ENCODE measurements at regions not wholly inside any gene's neighbourhood (a gene's known extent, or its start where the extent isn't known, plus 50 kb on each side); places are given as distances from the start of the nearest gene placed in this dataset.
A peak's percentile ranks its signal among the peaks of the same experiment; 100 is the strongest.
"Not testable (repeated sequence)": the region's sequence is repeated elsewhere in the genome, so short reads cannot be mapped to it uniquely, and the experiment has no call there.

DNA sequence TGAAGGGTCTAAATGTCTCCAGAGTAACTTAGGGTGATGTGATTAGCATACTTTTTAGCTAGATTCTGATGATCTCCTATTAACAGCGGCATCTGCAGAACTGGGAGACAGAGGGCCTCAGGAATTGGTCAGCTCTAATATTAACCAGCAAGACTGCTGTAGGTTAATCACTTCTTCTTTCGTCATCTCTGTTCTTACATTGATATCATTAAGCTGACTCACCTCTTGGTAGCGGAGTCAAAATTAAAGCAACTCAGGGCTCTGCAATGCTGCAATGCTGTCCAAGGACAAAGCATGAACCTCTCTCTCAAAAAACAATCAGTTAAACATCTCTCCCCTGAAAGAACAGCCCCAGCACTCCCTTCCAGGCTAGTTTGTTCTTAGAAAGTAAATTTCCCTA, 57.5 kb upstream of the TRA2B start:
- peak; percentile 63 for DNase-seq

DNA sequence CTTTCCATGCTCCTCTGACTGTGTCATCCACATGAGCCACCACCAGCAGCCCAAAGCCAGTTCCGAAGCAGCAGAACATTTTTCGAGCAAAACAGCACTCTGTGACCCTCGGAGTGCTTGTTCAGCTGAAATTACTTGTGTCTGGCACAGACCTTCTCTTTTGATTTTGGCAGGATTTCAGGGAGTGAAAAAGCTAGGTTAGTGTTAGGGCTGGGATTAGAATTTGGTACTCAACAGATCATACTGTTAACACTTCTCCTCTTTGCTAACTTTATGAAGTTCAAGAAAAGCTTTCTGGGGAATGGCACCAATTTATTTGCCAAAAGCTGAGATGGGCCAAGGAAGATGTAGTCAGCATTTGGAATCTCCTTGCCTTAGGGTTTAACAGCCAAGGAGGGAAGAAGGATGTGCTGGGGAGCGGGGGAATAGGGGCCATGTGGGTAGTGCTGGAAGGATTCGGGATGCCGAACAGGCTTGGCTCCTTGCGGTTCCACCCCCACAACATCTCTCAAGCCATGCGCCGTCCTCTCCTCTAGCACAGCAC, 55.1 kb upstream of the TRA2B start:
- DNase-seq = peak; percentile 40

DNA sequence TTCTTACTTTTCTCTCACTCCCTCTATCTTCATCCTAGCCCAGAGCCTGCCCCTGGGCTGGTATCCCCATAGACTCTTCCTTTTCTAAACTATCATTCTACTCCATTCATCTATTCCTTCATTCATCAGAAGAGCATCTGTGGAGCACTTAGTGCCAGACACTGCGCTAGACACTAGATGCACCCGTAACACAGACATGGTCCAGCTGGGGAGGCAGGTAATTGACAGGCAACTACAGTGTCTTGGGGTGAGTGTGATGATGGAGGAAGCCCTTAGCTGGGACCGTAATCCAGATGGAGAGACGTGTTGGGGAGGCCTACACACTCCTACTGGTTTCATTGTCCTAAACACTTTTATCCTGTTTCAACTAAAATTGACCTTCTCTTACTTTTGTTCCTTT, 53.2 kb upstream of the TRA2B start:
- not testable (repeated sequence) for DNase-seq

GRCh38 chr3:185989511-185989910, 51.7 kb upstream of the TRA2B start:
- DNase-seq = no peak

DNA sequence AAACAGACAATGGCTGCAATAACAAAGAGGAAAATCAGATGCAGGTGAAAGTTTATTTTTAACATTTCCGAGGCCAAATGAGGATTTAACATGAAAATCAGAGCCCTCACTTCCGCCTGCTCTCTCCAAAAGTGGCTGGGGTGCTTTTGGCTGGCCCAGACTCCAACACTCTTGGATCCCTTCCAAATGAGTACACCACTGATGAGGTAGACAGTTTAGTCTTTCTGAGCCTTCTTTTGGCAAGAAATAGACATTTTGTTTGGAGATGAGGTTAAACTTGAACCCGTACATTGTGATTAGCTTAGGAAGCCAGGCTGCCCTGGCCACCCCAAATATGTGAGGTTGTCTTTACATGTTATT, 51.0 kb upstream of the TRA2B start:
- no peak for DNase-seq

DNA sequence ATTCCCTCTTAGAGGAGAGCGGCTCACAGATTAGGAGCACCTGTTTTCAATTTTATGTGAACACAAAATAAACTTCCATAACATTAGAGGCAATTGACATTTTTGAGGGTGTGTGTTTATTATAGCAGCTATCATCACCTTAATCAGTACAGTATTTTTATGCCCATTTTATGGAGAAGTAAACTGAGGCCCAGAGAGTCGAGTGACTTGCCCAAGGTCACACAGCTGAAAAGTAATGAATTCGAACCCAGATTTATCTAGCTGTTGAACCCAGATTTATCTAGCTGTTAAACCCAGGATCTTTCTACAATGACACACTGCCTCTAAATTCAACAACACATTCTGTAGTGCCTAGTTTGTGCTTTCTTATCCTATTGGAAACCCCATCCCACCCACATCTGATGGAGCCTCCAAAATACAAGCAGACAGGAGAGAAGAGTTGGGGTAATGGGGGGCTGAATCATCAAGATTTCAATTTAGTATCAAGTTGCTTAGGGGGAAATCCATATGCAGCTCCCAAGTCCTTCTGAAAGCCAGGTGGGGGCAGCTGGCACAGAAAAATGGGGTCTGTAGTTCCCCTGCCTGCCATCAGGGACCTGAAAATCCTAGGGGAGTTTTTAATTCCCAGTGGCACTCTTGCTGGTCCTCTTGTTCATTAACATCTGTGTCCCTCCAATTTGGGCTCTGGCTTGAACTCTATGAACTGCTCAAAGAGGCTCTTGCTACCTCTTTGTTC, 50.4 kb upstream of the TRA2B start:
- DNase-seq = no peak

Data from fibroblast of skin of abdomen (primary cell).